Smooth muscle cell (in vitro differentiated cells): ENCODE measurements at regions not wholly inside any gene's neighbourhood (a gene's known extent, or its start where the extent isn't known, plus 50 kb on each side); places are given as distances from the start of the nearest gene placed in this dataset.

Source experiments
- DNase-seq: peaks from one replicate; lab custom pipeline; 2025; ENCODE audit not compliant: unreplicated experiment; lab: John Stamatoyannopoulos, UW
- H2AFZ ChIP-seq: fragments of 200-600 bp; sonication (generic); 2 replicates; pipeline ENCODE4 v1.6.0; 2016; ENCODE audit warnings: antibody characterized with exemption, low read depth, mild to moderate bottlenecking
- H3F3A ChIP-seq: fragments of 200-600 bp; sonication (generic); 2 replicates; pipeline ENCODE4 v1.6.0; 2017; ENCODE audit warnings: antibody characterized with exemption, low read depth
- H3K27ac ChIP-seq: fragments of 200-600 bp; sonication (generic); 2 replicates; pipeline ENCODE4 v1.5.1; 2016; ENCODE audit warnings: low read depth, mild to moderate bottlenecking
- H3K27me3 ChIP-seq: fragments of 200-600 bp; sonication (generic); 2 replicates; pipeline ENCODE4 v1.6.1; 2016; ENCODE audit warnings: low read depth, mild to moderate bottlenecking
- H3K36me3 ChIP-seq: fragments of 200-600 bp; sonication (generic); 2 replicates; pipeline ENCODE4 v1.5.1; 2016; ENCODE audit warnings: low read depth
- H3K4me1 ChIP-seq: fragments of 200-600 bp; sonication (generic); 2 replicates; pipeline ENCODE4 v1.5.1; 2016; ENCODE audit warnings: low read depth
- H3K4me2 ChIP-seq: fragments of 200-600 bp; sonication (generic); 2 replicates; pipeline ENCODE4 v1.6.0; 2016; ENCODE audit warnings: mild to moderate bottlenecking
- H3K4me3 ChIP-seq: fragments of 200-600 bp; sonication (generic); 2 replicates; pipeline ENCODE4 v1.5.1; 2016; ENCODE audit warnings: mild to moderate bottlenecking
- H3K79me2 ChIP-seq: fragments of 200-600 bp; sonication (generic); 2 replicates; pipeline ENCODE4 v1.6.0; 2016; ENCODE audit warnings: low read depth, mild to moderate bottlenecking
- H3K9ac ChIP-seq: fragments of 200-600 bp; sonication (generic); 2 replicates; pipeline ENCODE4 v1.6.0; 2016; ENCODE audit warnings: low read depth
- H3K9me3 ChIP-seq: fragments of 200-600 bp; sonication (generic); replicated peaks from 2 replicates; pipeline ENCODE4 v1.5.1; 2016; ENCODE audit warnings: low read depth
- H4K20me1 ChIP-seq: fragments of 200-600 bp; sonication (generic); 2 replicates; pipeline ENCODE4 v1.6.0; 2016; ENCODE audit warnings: low read depth
- CTCF ChIP-seq: fragments of 200-600 bp; sonication (generic); IDR thresholded peaks from 2 replicates; pipeline ENCODE4 v1.5.1; 2017; ENCODE audit warnings: borderline replicate concordance, mild to moderate bottlenecking, antibody characterized with exemption; ENCODE audit not compliant: insufficient read depth, poor library complexity, severe bottlenecking
- WGBS: methylation state at CpG from one replicate; pipeline ENCODE4 v1.1.7; 2016; ENCODE audit warnings: low lambda C conversion rate; 5-methylcytosine and 5-hydroxymethylcytosine counted together

- H3K9ac ChIP-seq, result no peak overlapping the region
Observed at GRCh38 chr11:37088573-37088910, 490.5 kb upstream of the RAG2 start.

DNA sequence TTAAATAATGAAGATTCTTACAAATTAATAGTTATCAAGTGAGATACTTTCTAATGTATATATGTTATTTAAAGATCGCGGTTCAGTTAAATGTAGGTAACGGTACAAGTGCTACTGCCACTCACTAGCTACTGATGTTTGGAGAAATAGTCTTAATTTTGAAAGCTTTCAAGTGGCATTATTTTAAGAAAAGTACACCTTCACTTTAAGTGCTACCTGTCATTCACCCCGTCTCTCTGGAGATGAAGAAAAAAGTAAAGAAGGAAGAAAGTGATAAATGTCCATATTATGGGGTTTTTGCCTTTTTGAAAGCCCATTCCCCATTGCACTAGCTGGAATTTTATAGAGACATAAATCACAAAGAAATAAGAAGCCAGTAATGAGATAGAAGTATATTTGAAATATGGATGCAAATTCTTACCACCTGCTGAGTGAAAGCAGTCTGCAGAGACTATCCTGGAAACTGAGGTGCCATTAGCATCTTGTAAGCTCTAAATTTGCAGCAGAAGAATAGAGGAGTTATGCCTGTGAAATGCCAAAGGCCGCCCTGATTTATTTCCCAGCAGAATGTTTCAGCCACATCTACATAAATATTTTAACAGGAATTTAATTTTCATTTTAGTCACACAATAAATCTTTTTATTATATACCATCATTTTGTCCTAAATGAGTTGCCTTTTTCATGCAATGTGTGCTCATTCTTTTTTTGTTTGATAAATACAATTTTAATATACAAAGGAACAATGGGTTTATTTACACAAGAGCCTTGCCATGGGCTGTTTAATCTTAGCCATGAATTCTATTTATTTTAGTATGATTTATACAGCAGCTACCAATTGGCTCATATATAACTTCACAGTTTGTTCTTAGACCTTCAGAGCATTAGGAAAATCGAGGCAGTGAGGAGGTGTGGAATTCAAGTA, 489.9 kb upstream of the RAG2 start:
- TF ChIP-seq CTCF, result no peak
- Histone ChIP-seq H3K27me3 (peaks cover 15% of the 10 kb centered on the region), H3K4me2 (no peak overlapping the region), H3K4me1 (no peaks in the 10 kb centered on the region), H3K4me3 (no peak overlapping the region), H3K27ac (no peak overlapping the region), H3F3A (no peaks in the 10 kb centered on the region), H3K79me2 (no peaks in the 10 kb centered on the region), H2AFZ (no peak overlapping the region), H3K9ac (no peak overlapping the region), H3K36me3 (no peaks in the 10 kb centered on the region), H4K20me1 (no peaks in the 10 kb centered on the region), H3K9me3 (no peaks in the 10 kb centered on the region)
- DNase-seq, result no peak
- 87% methylated on average over 6 of the region's 6 CpGs for WGBS

More at GRCh38 chr11:37088573-37088910, 490.5 kb upstream of the RAG2 start:
- H3K27me3 ChIP-seq, result peaks cover 11% of the 10 kb centered on the region
- no peak overlapping the region for H3K4me3 ChIP-seq
- no peaks in the 10 kb centered on the region for H3K36me3 ChIP-seq
- no peak overlapping the region for H3K4me2 ChIP-seq
- no peaks in the 10 kb centered on the region for H3K79me2 ChIP-seq
- no peaks in the 10 kb centered on the region for H3K4me1 ChIP-seq
- H3K27ac ChIP-seq, result no peak overlapping the region
- no peak for DNase-seq
- H3K9me3 ChIP-seq, result no peaks in the 10 kb centered on the region
- no peaks in the 10 kb centered on the region for H3F3A ChIP-seq
- H2AFZ ChIP-seq, result no peak overlapping the region
- no peak for TF ChIP-seq CTCF
- H4K20me1 ChIP-seq, result no peaks in the 10 kb centered on the region

DNA sequence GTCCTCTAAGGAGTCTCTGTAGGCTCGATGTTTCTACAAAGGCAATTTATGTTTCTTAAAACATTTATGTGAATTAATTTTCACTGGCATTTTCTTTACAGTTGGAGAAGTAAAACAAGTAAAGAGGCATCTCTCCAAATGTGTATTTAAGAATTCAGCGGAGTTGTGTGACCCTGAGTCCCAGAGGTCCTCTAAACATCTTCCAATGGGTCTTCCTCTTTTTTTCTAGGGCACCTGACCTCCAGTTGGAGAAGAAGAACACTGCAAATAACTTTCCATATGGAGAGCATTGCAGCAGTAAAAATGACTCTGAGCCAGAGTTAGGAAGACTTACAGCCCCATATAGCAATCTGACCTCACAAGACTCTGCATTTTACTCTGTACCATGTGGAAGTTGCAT, 480.5 kb upstream of the RAG2 start:
- 90% methylated on average over 2 of the region's 2 CpGs for whole genome bisulfite sequencing
- H3K4me2 ChIP-seq, result no peak overlapping the region
- no peaks in the 10 kb centered on the region for H3K9me3 ChIP-seq
- H3K4me3 ChIP-seq, result no peak overlapping the region
- H4K20me1 ChIP-seq, result no peaks in the 10 kb centered on the region
- H3K9ac ChIP-seq, result no peak overlapping the region
- no peak overlapping the region for H3K27ac ChIP-seq
- no peaks in the 10 kb centered on the region for H3K79me2 ChIP-seq
- no peaks in the 10 kb centered on the region for H3K4me1 ChIP-seq
- H3K27me3 ChIP-seq, result peaks cover 12% of the 10 kb centered on the region
- H3F3A ChIP-seq, result no peaks in the 10 kb centered on the region
- H3K36me3 ChIP-seq, result no peaks in the 10 kb centered on the region
- H2AFZ ChIP-seq, result no peak overlapping the region
- TF ChIP-seq CTCF, result no peak
- no peak for DNase-seq

DNA sequence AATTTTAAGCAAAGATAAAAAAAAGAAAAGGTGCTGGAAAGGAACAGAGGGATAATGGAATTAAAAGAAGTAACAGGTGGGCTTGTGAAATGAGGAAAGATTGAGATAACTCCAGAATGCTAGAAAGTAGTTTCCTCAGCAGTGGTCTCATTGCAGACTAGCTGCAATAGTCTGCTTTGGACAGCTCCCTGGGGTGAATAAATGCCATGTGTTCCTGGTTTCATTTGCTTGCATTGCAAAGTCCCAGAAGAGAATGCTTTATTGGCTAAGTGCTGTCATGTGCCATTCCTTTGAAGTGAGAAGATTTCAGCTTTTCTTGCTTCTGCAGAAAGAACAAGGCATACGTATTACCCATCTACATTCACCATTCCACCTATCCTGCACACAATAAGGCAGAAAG, 478.8 kb upstream of the RAG2 start:
- no peaks in the 10 kb centered on the region for H4K20me1 ChIP-seq
- H3K4me1 ChIP-seq, result no peaks in the 10 kb centered on the region
- WGBS, result 74% methylated on average over 1 of the region's 1 CpG
- no peak overlapping the region for H3K4me3 ChIP-seq
- H3K4me2 ChIP-seq, result no peak overlapping the region
- DNase-seq, result no peak
- H3K9ac ChIP-seq, result no peak overlapping the region
- H3K27ac ChIP-seq, result no peak overlapping the region
- H3K36me3 ChIP-seq, result no peaks in the 10 kb centered on the region
- H3F3A ChIP-seq, result no peaks in the 10 kb centered on the region
- peaks cover 8% of the 10 kb centered on the region for H3K27me3 ChIP-seq
- TF ChIP-seq CTCF, result no peak
- H3K9me3 ChIP-seq, result no peaks in the 10 kb centered on the region
- no peaks in the 10 kb centered on the region for H3K79me2 ChIP-seq
- H2AFZ ChIP-seq, result no peak overlapping the region
